IPS-18a (cell line): ENCODE measurements at regions not wholly inside any gene's neighbourhood (a gene's known extent, or its start where the extent isn't known, plus 50 kb on each side); places are given as distances from the start of the nearest gene placed in this dataset.

Experiments used
- H3K27ac ChIP-seq: one replicate; pipeline ENCODE4 v1.5.1; 2013; ENCODE audit warnings: low read length
- H3K27me3 ChIP-seq: one replicate; pipeline ENCODE4 v1.6.1; 2013; ENCODE audit warnings: mild to moderate bottlenecking, low read length; ENCODE audit not compliant: control insufficient read depth, insufficient read depth
- H3K36me3 ChIP-seq: one replicate; pipeline ENCODE4 v1.6.1; 2013; ENCODE audit warnings: low read depth, low read length; ENCODE audit not compliant: control insufficient read depth
- H3K4me1 ChIP-seq: one replicate; pipeline ENCODE4 v1.6.1; 2013; ENCODE audit warnings: low read depth, low read length; ENCODE audit not compliant: control insufficient read depth
- H3K4me3 ChIP-seq: one replicate; pipeline ENCODE4 v1.5.1; 2013; ENCODE audit warnings: low read length
- H3K9ac ChIP-seq: one replicate; pipeline ENCODE4 v1.6.1; 2013; ENCODE audit warnings: mild to moderate bottlenecking, low read length, moderate library complexity
- H3K9me3 ChIP-seq: one replicate; pipeline ENCODE4 v1.6.1; 2013; ENCODE audit warnings: low read depth, low read length; ENCODE audit not compliant: control insufficient read depth

GRCh38 chr4:181365671-181366070 lies 877.5 kb upstream of the TENM3 start:
- Histone ChIP-seq H3K4me1 (no peaks in the 10 kb centered on the region), H3K9ac (no peak overlapping the region), H3K9me3 (no peaks in the 10 kb centered on the region), H3K4me3 (no peak overlapping the region), H3K27ac (no peak overlapping the region), H3K27me3 (no peaks in the 10 kb centered on the region), H3K36me3 (no peaks in the 10 kb centered on the region)

- Histone ChIP-seq H3K27me3 (no peaks in the 10 kb centered on the region), H3K9me3 (no peaks in the 10 kb centered on the region), H3K36me3 (no peaks in the 10 kb centered on the region), H3K27ac (no peak overlapping the region), H3K4me3 (no peak overlapping the region), H3K4me1 (peaks cover 6% of the 10 kb centered on the region), H3K9ac (no peak overlapping the region)
These were observed 871.2 kb upstream of the TENM3 start for GRCh38 chr4:181372014-181372413.

- no peaks in the 10 kb centered on the region for H3K36me3 ChIP-seq
- H3K27ac ChIP-seq = no peak overlapping the region
- no peak overlapping the region for H3K4me3 ChIP-seq
- no peaks in the 10 kb centered on the region for H3K27me3 ChIP-seq
- no peaks in the 10 kb centered on the region for H3K9me3 ChIP-seq
- H3K9ac ChIP-seq = no peak overlapping the region
- peaks cover 6% of the 10 kb centered on the region for H3K4me1 ChIP-seq
These were observed 867.1 kb upstream of the TENM3 start for GRCh38 chr4:181376058-181376457.

- Histone ChIP-seq H3K9me3 (no peaks in the 10 kb centered on the region), H3K27me3 (no peaks in the 10 kb centered on the region), H3K36me3 (no peaks in the 10 kb centered on the region), H3K4me3 (no peak overlapping the region), H3K27ac (no peak overlapping the region), H3K4me1 (no peaks in the 10 kb centered on the region), H3K9ac (no peak overlapping the region)
These were observed 855.1 kb upstream of the TENM3 start for GRCh38 chr4:181388061-181388460.

- no peak overlapping the region for H3K9ac ChIP-seq
- no peak overlapping the region for H3K4me3 ChIP-seq
- no peaks in the 10 kb centered on the region for H3K9me3 ChIP-seq
- H3K27me3 ChIP-seq = no peaks in the 10 kb centered on the region
- no peaks in the 10 kb centered on the region for H3K4me1 ChIP-seq
- no peak overlapping the region for H3K27ac ChIP-seq
- H3K36me3 ChIP-seq = no peaks in the 10 kb centered on the region
These were observed 826.2 kb upstream of the TENM3 start for GRCh38 chr4:181416966-181417365.

GRCh38 chr4:181418496-181418895 lies 824.7 kb upstream of the TENM3 start:
- H3K27ac ChIP-seq = no peak overlapping the region
- H3K4me1 ChIP-seq = no peaks in the 10 kb centered on the region
- H3K4me3 ChIP-seq = no peak overlapping the region
- H3K27me3 ChIP-seq = no peaks in the 10 kb centered on the region
- H3K9me3 ChIP-seq = no peaks in the 10 kb centered on the region
- H3K9ac ChIP-seq = no peak overlapping the region
- H3K36me3 ChIP-seq = no peaks in the 10 kb centered on the region

GRCh38 chr4:181420950-181421349 lies 822.3 kb upstream of the TENM3 start:
- no peaks in the 10 kb centered on the region for H3K36me3 ChIP-seq
- H3K27ac ChIP-seq = no peak overlapping the region
- no peaks in the 10 kb centered on the region for H3K27me3 ChIP-seq
- H3K4me3 ChIP-seq = no peak overlapping the region
- H3K9ac ChIP-seq = no peak overlapping the region
- no peaks in the 10 kb centered on the region for H3K9me3 ChIP-seq
- no peaks in the 10 kb centered on the region for H3K4me1 ChIP-seq

- Histone ChIP-seq H3K27me3 (no peaks in the 10 kb centered on the region), H3K9me3 (no peaks in the 10 kb centered on the region)
These were observed 818.7 kb upstream of the TENM3 start for GRCh38 chr4:181424362-181425016.

GRCh38 chr4:181427076-181427475 lies 816.1 kb upstream of the TENM3 start:
- H3K4me3 ChIP-seq = no peak overlapping the region
- no peaks in the 10 kb centered on the region for H3K27me3 ChIP-seq
- no peaks in the 10 kb centered on the region for H3K36me3 ChIP-seq

More at GRCh38 chr4:181424362-181425016, 818.7 kb upstream of the TENM3 start:
- Histone ChIP-seq H3K9ac (no peak overlapping the region), H3K27ac (no peak overlapping the region), H3K4me3 (no peak overlapping the region), H3K36me3 (no peaks in the 10 kb centered on the region), H3K4me1 (no peaks in the 10 kb centered on the region)

GRCh38 chr4:181431006-181431405 lies 812.2 kb upstream of the TENM3 start:
- Histone ChIP-seq H3K9me3 (no peaks in the 10 kb centered on the region), H3K4me1 (peaks cover 2% of the 10 kb centered on the region), H3K9ac (no peak overlapping the region), H3K27ac (no peak overlapping the region), H3K27me3 (no peaks in the 10 kb centered on the region), H3K36me3 (no peaks in the 10 kb centered on the region), H3K4me3 (no peak overlapping the region)

More at GRCh38 chr4:181427076-181427475, 816.1 kb upstream of the TENM3 start:
- Histone ChIP-seq H3K9ac (no peak overlapping the region), H3K9me3 (no peaks in the 10 kb centered on the region), H3K4me1 (no peaks in the 10 kb centered on the region), H3K27ac (no peak overlapping the region)

GRCh38 chr4:181431661-181432060 lies 811.5 kb upstream of the TENM3 start:
- Histone ChIP-seq H3K27me3 (no peaks in the 10 kb centered on the region), H3K9me3 (no peaks in the 10 kb centered on the region), H3K9ac (no peak overlapping the region), H3K36me3 (no peaks in the 10 kb centered on the region), H3K4me3 (no peak overlapping the region), H3K4me1 (peaks cover 2% of the 10 kb centered on the region), H3K27ac (no peak overlapping the region)

GRCh38 chr4:181432335-181432734 lies 810.9 kb upstream of the TENM3 start:
- H3K9me3 ChIP-seq = no peaks in the 10 kb centered on the region
- H3K9ac ChIP-seq = no peak overlapping the region
- no peak overlapping the region for H3K4me3 ChIP-seq
- H3K4me1 ChIP-seq = peaks cover 2% of the 10 kb centered on the region
- no peaks in the 10 kb centered on the region for H3K36me3 ChIP-seq
- no peak overlapping the region for H3K27ac ChIP-seq
- no peaks in the 10 kb centered on the region for H3K27me3 ChIP-seq
